Hepatocyte (in vitro differentiated cells): ENCODE measurements at regions not wholly inside any gene's neighbourhood (a gene's known extent, or its start where the extent isn't known, plus 50 kb on each side); places are given as distances from the start of the nearest gene placed in this dataset.
"Not testable (repeated sequence)": the region's sequence is repeated elsewhere in the genome, so short reads cannot be mapped to it uniquely, and the experiment has no call there.

Source experiments
- DNase-seq: peaks from one replicate; pipeline ENCODE4 v3.0.0-alpha.2; 2016; ENCODE audit warnings: low spot score
- H2AFZ ChIP-seq: fragments of 200-600 bp; sonication (generic); 2 replicates; pipeline ENCODE4 v1.6.0; 2016; ENCODE audit warnings: antibody characterized with exemption, mild to moderate bottlenecking
- H3K27ac ChIP-seq: fragments of 200-600 bp; sonication (generic); 2 replicates; pipeline ENCODE4 v1.5.1; 2016; ENCODE audit warnings: mild to moderate bottlenecking
- H3K27me3 ChIP-seq: fragments of 200-600 bp; sonication (generic); 2 replicates; pipeline ENCODE4 v1.6.1; 2016
- H3K36me3 ChIP-seq: fragments of 200-600 bp; sonication (generic); replicated peaks from 2 replicates; pipeline ENCODE4 v1.5.1; 2016; ENCODE audit warnings: low read depth; ENCODE audit not compliant: insufficient read depth
- H3K4me1 ChIP-seq: fragments of 200-600 bp; sonication (generic); 2 replicates; pipeline ENCODE4 v1.5.1; 2016; ENCODE audit warnings: mild to moderate bottlenecking, moderate library complexity; ENCODE audit not compliant: insufficient read depth
- H3K4me2 ChIP-seq: fragments of 200-600 bp; sonication (generic); 2 replicates; pipeline ENCODE4 v1.6.0; 2016
- H3K4me3 ChIP-seq: fragments of 200-600 bp; sonication (generic); 2 replicates; pipeline ENCODE4 v1.5.1; 2016; ENCODE audit warnings: mild to moderate bottlenecking
- H3K79me2 ChIP-seq: fragments of 200-600 bp; sonication (generic); 2 replicates; pipeline ENCODE4 v1.6.0; 2017; ENCODE audit warnings: mild to moderate bottlenecking
- H3K9me2 ChIP-seq: fragments of 200-600 bp; sonication (generic); replicated peaks from 2 replicates; pipeline ENCODE4 v1.6.0; 2017; ENCODE audit warnings: mild to moderate bottlenecking; ENCODE audit not compliant: insufficient read depth
- H3K9me3 ChIP-seq: fragments of 200-600 bp; sonication (generic); 2 replicates; pipeline ENCODE4 v1.5.1; 2016; ENCODE audit warnings: low read depth, mild to moderate bottlenecking
- H4K20me1 ChIP-seq: fragments of 200-600 bp; sonication (generic); 2 replicates; pipeline ENCODE4 v1.6.0; 2016; ENCODE audit warnings: mild to moderate bottlenecking; ENCODE audit not compliant: insufficient read depth, poor library complexity, severe bottlenecking
- CTCF ChIP-seq: fragments of 200-600 bp; sonication (generic); IDR thresholded peaks from 2 replicates; pipeline ENCODE4 v1.5.1; 2016; ENCODE audit warnings: antibody characterized with exemption, mild to moderate bottlenecking; ENCODE audit not compliant: poor library complexity
- EZH2 ChIP-seq: fragments of 200-600 bp; sonication (generic); IDR thresholded peaks from 2 replicates; pipeline ENCODE4 v1.6.1; 2016; ENCODE audit warnings: antibody characterized with exemption, mild to moderate bottlenecking, borderline replicate concordance
- EZH2phosphoT487 ChIP-seq: fragments of 200-600 bp; sonication (generic); IDR thresholded peaks from one replicate; pipeline ENCODE4 v1.6.1; 2018; ENCODE audit warnings: antibody characterized with exemption, mild to moderate bottlenecking, low read depth, moderate library complexity; ENCODE audit not compliant: unreplicated experiment, severe bottlenecking
- WGBS: methylation state at CpG from one replicate; pipeline ENCODE4 v1.1.6; 2016; ENCODE audit warnings: low lambda C conversion rate; ENCODE audit errors: missing lambda C conversion rate; 5-methylcytosine and 5-hydroxymethylcytosine counted together

DNA sequence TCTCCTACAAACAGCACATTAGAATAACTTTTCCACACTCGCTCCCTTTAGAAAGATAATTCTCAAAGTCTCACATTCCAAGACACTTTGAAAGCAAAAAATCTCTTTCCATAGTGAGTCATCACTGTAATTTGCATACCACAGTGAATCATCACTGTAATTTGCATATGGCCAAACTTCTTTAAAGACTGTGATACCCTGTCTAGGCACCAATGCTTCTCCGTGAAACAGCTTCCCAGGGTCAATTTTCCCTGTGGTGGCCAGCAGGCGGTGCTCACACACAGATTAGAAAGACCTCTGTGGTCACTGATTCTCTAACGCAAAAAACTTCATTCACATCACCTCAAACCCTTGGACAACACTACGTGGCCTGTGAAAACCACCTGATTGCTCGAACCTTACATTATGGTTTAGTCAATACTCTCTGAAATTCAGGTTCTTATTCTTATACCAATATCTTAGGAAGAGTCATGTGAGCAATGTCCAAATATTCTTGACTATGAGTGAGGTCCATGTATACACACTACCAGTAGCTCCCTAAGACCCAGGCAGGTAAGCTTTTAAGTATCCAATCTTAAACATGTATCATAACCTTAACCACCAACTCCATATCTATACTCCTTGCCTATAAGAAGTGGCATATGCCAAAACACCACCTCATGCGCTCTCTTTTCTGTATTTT is 78.5 kb upstream of the PHACTR1 start:
- WGBS: 32% methylated on average over 7 of the region's 7 CpGs
- Histone ChIP-seq H3K4me1 (no peaks in the 10 kb centered on the region), H3K27me3 (no peaks in the 10 kb centered on the region), H3K79me2 (no peaks in the 10 kb centered on the region), H4K20me1 (no peaks in the 10 kb centered on the region), H3K27ac (no peak overlapping the region), H3K9me2 (no peaks in the 10 kb centered on the region), H3K4me2 (no peak overlapping the region), H3K36me3 (no peaks in the 10 kb centered on the region), H3K9me3 (no peaks in the 10 kb centered on the region), H2AFZ (no peak overlapping the region), H3K4me3 (no peak overlapping the region)
- peak; percentile 80 for DNase-seq
- TF ChIP-seq EZH2 (no peak), EZH2phosphoT487 (no peak), CTCF (peak; percentile 70)

GRCh38 chr6:12640438-12640837 is 76.1 kb upstream of the PHACTR1 start:
- WGBS: 86% methylated on average over 1 of the region's 1 CpG

GRCh38 chr6:12641785-12642184 is 74.8 kb upstream of the PHACTR1 start:
- H3K27me3 ChIP-seq, H3K4me3 ChIP-seq, H3K4me2 ChIP-seq, H3K9me3 ChIP-seq, H3K79me2 ChIP-seq, H3K4me1 ChIP-seq, H3K27ac ChIP-seq, H3K9me2 ChIP-seq, H4K20me1 ChIP-seq, H3K36me3 ChIP-seq, DNase-seq, H2AFZ ChIP-seq: not testable (repeated sequence)
- 85% methylated on average over 2 of the region's 2 CpGs for WGBS

More at GRCh38 chr6:12640438-12640837, 76.1 kb upstream of the PHACTR1 start:
- no peaks in the 10 kb centered on the region for H3K4me1 ChIP-seq
- H3K79me2 ChIP-seq: no peaks in the 10 kb centered on the region
- no peak overlapping the region for H3K27ac ChIP-seq
- DNase-seq: no peak
- no peak overlapping the region for H3K4me2 ChIP-seq
- no peak overlapping the region for H3K4me3 ChIP-seq
- no peaks in the 10 kb centered on the region for H3K36me3 ChIP-seq
- no peak overlapping the region for H2AFZ ChIP-seq
- H3K9me2 ChIP-seq: no peaks in the 10 kb centered on the region
- no peak for TF ChIP-seq EZH2
- TF ChIP-seq CTCF: no peak
- no peak for TF ChIP-seq EZH2phosphoT487
- H3K9me3 ChIP-seq: no peaks in the 10 kb centered on the region
- H3K27me3 ChIP-seq: no peaks in the 10 kb centered on the region
- no peaks in the 10 kb centered on the region for H4K20me1 ChIP-seq

- no peak overlapping the region for H3K4me3 ChIP-seq
- H4K20me1 ChIP-seq: no peaks in the 10 kb centered on the region
- no peaks in the 10 kb centered on the region for H3K27me3 ChIP-seq
- H3K4me1 ChIP-seq: no peaks in the 10 kb centered on the region
- no peaks in the 10 kb centered on the region for H3K79me2 ChIP-seq
- TF ChIP-seq EZH2phosphoT487 (no peak), EZH2 (no peak), CTCF (no peak)
- H3K36me3 ChIP-seq: no peaks in the 10 kb centered on the region
- no peak overlapping the region for H3K27ac ChIP-seq
- H3K9me2 ChIP-seq: no peaks in the 10 kb centered on the region
- no peak overlapping the region for H3K4me2 ChIP-seq
- 48% methylated on average over 4 of the region's 4 CpGs for WGBS
- no peak overlapping the region for H2AFZ ChIP-seq
- DNase-seq: no peak
- no peaks in the 10 kb centered on the region for H3K9me3 ChIP-seq
Observed at GRCh38 chr6:12645941-12646340, 70.6 kb upstream of the PHACTR1 start.
